NCI-H2107 treated with DMSO at 0.1 percent for 48 hours (cell line): ENCODE measurements at regions not wholly inside any gene's neighbourhood (a gene's known extent, or its start where the extent isn't known, plus 50 kb on each side); places are given as distances from the start of the nearest gene placed in this dataset.
"Not testable (repeated sequence)": the region's sequence is repeated elsewhere in the genome, so short reads cannot be mapped to it uniquely, and the experiment has no call there.

Experiments used
- DNase-seq: peaks from one replicate; lab custom pipeline; 2025; ENCODE audit not compliant: unreplicated experiment; lab: John Stamatoyannopoulos, UW

GRCh38 chr13:86253497-86253896 is 454.3 kb upstream of the SLITRK6 start:
- not testable (repeated sequence) for DNase-seq

- DNase-seq = not testable (repeated sequence)
Measured at GRCh38 chr13:86255820-86256219, 456.6 kb upstream of the SLITRK6 start.

GRCh38 chr13:86269511-86269910 is 470.3 kb upstream of the SLITRK6 start:
- DNase-seq = no peak

GRCh38 chr13:86282442-86282841 is 483.2 kb upstream of the SLITRK6 start:
- DNase-seq = no peak

- no peak for DNase-seq
Measured at GRCh38 chr13:86283031-86283430, 483.8 kb upstream of the SLITRK6 start.

- DNase-seq = no peak
Measured at GRCh38 chr13:86298725-86299124, 499.5 kb upstream of the SLITRK6 start.

GRCh38 chr13:86299128-86299527 is 499.9 kb upstream of the SLITRK6 start:
- DNase-seq = no peak

- DNase-seq = no peak
Measured at GRCh38 chr13:86309881-86310280, 510.7 kb upstream of the SLITRK6 start.

- no peak for DNase-seq
Measured at GRCh38 chr13:86313421-86313820, 514.2 kb upstream of the SLITRK6 start.

GRCh38 chr13:86318450-86318849 is 519.2 kb upstream of the SLITRK6 start:
- no peak for DNase-seq

GRCh38 chr13:86324191-86324590 is 525.0 kb upstream of the SLITRK6 start:
- no peak for DNase-seq

GRCh38 chr13:86355301-86355700 is 556.1 kb upstream of the SLITRK6 start:
- DNase-seq = no peak

- no peak for DNase-seq
Measured at GRCh38 chr13:86357106-86357505, 557.9 kb upstream of the SLITRK6 start.

GRCh38 chr13:86363749-86364148 is 564.5 kb upstream of the SLITRK6 start:
- DNase-seq = not testable (repeated sequence)

GRCh38 chr13:86368924-86369323 is 569.7 kb upstream of the SLITRK6 start:
- no peak for DNase-seq

- DNase-seq = no peak
Measured at GRCh38 chr13:86377451-86377850, 578.2 kb upstream of the SLITRK6 start.

GRCh38 chr13:86378628-86379027 is 579.4 kb upstream of the SLITRK6 start:
- DNase-seq = no peak

GRCh38 chr13:86383151-86383550 is 583.9 kb upstream of the SLITRK6 start:
- DNase-seq = no peak

- no peak for DNase-seq
Measured at GRCh38 chr13:86383561-86383960, 584.3 kb upstream of the SLITRK6 start.

- DNase-seq = no peak
Measured at GRCh38 chr13:86397635-86398034, 598.4 kb upstream of the SLITRK6 start.

- no peak for DNase-seq
Measured at GRCh38 chr13:86399572-86399971, 600.4 kb upstream of the SLITRK6 start.

- DNase-seq = no peak
Measured at GRCh38 chr13:86402500-86402899, 603.3 kb upstream of the SLITRK6 start.

- no peak for DNase-seq
Measured at GRCh38 chr13:86403181-86403580, 604.0 kb upstream of the SLITRK6 start.
